Muscle of arm (tissue), 1 donor: ENCODE measurements at regions not wholly inside any gene's neighbourhood (a gene's known extent, or its start where the extent isn't known, plus 50 kb on each side); places are given as distances from the start of the nearest gene placed in this dataset.
A peak's percentile ranks its signal among the peaks of the same experiment; 100 is the strongest.

Experiments used
- DNase-seq: peaks from one replicate; pipeline ENCODE4 v3.0.0-alpha.2; 2013

DNA sequence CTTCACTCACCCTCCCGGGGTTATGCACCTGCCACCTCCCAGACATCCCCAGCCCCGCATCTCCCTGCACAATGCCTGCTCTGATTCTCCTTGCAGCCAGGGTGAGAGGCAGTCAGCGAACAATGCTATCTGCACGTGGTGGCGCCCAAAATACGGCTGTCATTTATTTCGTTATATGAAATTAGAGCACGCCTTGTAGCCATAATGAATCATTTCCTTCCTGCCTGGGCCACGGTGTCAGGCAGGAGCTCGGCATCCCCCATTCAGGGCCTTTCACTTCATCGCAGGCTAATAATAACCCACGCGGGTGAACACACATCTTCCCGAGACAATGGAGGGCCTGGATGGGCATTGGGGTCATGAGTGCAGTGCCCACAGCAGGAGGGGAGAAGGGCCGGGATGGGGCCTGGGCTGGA is 143.8 kb upstream of the ZNF507 start:
- DNase-seq, result no peak

GRCh38 chr19:32202244-32202643 is 143.2 kb upstream of the ZNF507 start:
- no peak for DNase-seq

- no peak for DNase-seq
These were observed 142.2 kb upstream of the ZNF507 start for GRCh38 chr19:32203161-32203560.

GRCh38 chr19:32206065-32206464 is 139.3 kb upstream of the ZNF507 start:
- DNase-seq, result no peak

DNA sequence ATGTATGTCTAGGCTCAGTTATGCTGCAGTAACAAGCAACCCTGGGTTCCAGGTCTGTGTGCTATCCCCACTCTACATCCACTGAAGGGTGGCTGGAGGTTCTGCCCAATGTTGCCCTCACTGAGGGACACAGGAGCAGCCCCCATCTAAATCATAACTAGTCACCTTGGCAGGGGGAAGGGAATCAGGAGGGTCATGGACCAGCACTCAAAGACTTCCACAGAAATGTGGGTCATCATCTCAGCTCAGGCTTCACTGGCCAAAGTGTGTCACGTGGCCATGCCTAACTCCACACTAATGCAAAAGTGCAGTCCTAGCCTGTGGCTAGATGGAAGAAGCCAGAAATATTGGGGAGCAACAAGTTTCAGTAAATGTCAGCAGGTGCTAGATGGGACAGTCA is 137.3 kb upstream of the ZNF507 start:
- DNase-seq, result no peak

GRCh38 chr19:32219392-32219791 is 126.0 kb upstream of the ZNF507 start:
- no peak for DNase-seq

DNA sequence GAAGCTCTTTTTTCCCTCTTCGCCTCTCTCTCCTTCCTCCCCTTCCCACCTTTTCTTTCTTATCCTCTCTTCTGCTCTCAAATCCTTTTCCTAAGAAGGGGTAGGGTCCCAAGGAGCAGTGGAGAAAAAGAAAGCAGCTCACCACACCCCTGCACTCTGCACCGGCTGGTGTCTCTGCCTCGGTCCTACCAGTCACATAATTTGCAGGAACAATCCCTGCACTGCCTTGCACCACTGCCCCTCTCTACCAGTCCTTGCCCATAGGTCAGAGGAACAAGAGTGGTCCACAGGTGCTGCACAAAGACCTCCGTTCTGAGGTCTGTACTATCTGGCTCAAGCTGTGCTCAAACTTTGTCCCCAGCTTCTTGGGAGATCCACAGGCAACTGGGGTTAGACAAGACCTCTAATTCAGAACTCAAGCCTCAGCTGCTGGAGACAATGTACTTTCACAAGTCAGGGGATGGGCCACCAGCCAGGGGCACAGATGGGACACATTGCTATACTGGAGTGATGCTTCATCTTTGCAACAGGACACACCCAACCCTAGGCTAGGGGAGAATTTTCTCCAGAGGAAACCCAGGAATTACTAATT is 125.4 kb upstream of the ZNF507 start:
- no peak for DNase-seq

DNA sequence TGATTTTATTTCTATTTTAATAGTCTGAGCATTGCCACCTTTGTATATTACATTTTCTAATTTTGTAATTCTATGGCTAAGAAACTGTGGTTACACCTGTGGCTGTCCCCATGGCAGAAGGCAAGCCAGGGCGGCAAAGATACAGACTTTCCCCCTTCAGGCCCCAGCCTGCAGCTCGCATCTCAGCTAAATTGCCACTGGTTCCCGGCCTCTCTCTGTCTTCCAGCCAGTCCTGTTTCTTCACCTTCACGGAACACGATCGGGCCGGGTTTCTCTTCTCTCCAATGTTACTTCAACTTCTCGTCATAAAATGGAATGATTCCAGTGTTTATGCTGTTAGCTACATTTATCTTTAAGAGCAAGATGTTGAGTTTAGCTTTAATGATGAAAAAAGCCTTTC is 124.5 kb upstream of the ZNF507 start:
- no peak for DNase-seq

DNA sequence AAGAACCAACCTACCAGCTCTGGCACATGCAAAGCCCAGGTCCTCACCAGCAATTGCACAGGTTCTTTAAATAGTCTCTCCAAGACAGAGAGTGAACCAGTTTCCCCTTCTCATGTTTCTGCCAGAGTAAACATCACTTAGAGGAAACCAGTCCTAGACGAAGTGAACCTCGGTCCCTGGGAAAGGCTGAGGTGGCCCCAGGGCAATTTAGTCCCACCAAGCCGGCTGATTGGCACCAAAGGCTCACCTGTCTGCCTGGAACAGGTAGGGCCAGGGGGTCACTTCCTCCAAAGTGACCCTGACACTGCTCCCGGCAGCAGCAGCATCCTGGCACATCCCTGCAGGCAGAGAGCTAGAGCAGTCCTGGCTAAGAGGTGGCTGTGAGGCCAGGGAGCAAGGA is 122.9 kb upstream of the ZNF507 start:
- DNase-seq, result no peak

DNA sequence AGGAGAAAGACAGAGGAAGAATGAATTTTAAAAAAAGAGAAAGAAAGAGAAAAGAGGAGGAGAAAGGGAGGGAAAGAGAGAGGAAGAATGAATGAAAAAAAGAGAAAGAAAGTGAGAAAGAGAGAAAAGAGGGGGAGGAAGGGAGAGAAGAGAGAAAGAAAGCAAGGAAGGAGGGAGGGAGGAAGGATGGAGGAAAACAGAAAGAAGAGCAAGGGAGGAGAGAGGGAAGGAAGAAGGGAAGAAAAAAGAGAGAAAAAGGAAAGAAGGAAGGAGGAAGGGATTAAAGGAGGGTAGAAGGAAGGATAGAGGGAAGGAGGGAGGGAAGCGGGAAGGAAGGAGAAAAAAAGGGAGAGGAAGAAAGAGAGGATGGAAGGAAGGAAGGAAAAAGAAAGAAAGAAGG is 122.3 kb upstream of the ZNF507 start:
- no peak for DNase-seq

- DNase-seq, result no peak
These were observed 121.6 kb upstream of the ZNF507 start for GRCh38 chr19:32223595-32224370.

DNA sequence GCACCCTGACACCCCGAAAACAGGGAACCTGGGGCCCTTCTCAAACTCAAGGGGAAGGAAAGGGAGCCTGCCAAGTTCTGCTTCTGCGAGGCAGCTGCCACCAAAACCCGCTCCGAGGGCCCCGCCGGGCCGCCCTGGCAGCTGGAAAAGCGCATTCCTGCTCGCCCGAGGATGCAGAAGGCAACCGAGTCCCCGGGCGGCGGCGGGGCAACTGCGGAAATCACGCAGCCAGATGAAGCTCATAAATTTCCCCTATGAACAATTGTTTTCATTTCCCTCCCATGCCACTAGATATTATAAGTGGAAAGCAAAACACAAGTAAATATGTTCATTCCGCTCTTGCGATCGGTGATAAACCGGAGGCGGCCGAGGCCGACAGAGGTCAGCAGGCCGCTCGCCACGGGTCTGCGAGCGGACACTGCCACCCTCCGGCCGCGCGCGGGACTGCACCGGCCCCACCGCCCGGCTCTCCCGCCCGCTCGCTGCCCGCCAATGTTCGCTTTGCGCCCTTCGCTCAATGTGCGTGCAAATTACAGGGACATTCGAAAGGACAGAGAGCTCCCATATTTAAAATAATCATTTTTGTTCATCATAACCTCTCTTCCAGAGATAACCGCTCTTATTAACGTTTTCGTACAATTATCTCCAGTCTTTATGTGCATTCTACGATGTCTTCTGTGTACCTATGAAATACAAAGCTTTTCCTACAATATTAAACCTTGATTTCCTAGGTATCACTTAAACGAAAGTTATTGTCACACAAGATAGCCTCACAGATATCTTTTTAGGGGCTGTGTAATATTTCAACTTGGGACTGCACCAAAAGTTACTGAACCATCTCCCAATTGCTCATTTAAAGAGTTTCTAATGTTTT is 120.8 kb upstream of the ZNF507 start:
- DNase-seq, result peak; percentile 67

DNA sequence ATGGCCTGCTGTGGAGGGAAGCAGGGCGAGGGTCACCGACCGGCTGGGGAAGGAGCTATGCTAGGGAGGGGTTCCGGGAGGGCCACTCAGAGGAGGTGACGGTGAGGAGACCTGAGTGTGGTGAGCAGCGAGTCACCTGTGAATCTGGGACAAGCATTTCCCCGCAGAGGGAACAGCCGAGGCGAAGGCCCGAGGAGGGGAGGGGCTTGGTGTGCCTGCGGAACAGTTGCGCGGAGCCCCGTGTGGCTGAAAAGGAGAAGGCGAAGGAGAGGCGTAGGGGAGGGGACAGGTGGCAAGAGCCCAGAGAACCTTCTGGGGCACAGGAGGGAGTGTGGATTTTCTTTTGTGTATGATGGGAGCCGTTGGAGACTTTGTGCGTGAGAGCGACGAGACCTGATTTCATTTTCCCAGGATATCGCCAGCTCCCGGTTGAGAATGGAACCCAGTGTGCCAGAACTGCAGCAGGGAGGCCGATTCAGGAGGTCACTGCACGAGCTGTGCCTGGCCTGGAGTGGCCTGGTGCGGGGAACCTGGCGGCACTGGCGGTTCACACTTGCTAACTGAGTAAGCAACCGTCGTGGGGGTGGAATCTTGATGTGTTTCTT is 117.7 kb upstream of the ZNF507 start:
- no peak for DNase-seq

- DNase-seq, result no peak
These were observed 115.0 kb upstream of the ZNF507 start for GRCh38 chr19:32230441-32230840.

DNA sequence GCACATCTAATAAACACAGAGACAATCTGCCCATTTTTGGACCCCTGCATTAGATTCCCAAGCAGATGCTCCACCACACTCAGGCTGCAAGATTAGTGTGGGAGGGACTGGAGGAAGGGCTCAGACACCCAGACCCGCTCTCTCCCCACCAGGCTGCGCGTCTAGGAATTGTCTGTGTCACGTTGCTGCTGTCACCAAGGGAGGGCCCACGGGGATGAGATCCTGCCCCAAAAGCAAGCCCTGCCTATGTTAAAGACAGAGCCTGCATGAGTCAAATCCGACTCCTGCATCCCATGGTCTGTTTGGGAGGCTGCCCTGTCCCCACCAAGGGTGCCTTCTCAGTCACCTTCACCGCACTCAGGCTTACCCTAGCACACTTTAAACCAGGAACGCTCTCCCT is 114.4 kb upstream of the ZNF507 start:
- DNase-seq, result no peak

GRCh38 chr19:32231691-32232090 is 113.7 kb upstream of the ZNF507 start:
- no peak for DNase-seq

- no peak for DNase-seq
These were observed 113.0 kb upstream of the ZNF507 start for GRCh38 chr19:32232449-32232848.

DNA sequence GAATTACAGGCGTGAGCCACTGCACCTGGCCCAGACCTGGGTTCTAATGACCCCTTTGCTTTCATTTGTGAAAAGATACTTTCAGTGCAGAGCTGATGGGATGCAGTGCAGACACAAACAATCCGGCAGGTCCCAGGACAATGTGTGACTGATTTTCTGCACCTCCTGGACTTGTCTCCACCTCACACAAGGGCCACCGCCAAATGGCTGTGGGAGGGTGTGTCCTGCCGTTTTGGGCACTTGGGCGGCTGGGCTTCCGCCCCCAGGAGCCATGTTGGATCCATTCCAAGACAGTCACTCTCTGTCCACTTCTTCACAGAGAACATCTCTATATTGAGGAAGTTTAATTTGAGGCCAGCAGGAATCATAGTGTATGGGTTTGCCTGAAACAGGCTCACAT is 112.3 kb upstream of the ZNF507 start:
- no peak for DNase-seq

DNA sequence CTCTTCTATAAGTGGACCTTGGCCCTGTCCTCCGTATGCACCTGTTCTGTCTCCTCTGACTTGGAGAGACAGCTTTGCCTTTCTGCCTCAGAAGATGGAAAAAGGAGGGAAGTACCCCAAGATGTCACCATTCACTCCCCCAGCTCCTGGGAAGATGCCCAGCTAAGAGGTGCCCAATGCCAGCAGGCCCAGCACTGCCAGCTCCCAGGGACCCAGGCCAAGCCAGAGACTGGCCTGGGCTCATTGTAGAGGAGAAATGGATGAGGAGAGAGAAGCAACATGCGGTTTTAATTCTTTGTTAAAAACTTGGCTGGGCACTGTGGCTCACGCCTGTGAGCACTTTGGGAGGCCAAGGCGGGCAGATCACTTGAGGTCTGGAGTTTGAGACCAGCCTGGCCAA is 111.5 kb upstream of the ZNF507 start:
- no peak for DNase-seq

GRCh38 chr19:32234663-32235217 is 110.7 kb upstream of the ZNF507 start:
- no peak for DNase-seq

DNA sequence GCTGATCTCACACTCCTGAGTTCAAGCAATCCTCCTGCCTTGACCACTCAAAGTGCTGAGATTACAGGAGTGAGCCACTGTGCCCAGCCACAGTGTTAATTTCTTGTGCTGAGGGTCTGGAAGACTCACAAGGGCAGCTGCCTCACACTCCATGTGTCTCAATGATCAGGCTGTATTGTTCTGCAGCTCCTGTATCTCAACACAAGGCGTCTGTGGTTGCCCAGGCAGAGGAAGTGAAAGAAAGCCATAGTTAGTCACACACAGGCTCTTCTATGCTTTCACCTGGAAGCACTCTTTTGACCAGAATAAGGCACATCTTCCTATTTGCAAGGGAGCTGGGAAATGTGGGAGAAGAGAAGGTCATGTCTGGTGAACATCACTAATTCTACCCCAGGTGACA is 107.3 kb upstream of the ZNF507 start:
- no peak for DNase-seq

GRCh38 chr19:32240316-32240715 is 105.1 kb upstream of the ZNF507 start:
- DNase-seq, result no peak
